WTC11 (cell line): ENCODE measurements at regions not wholly inside any gene's neighbourhood (a gene's known extent, or its start where the extent isn't known, plus 50 kb on each side); places are given as distances from the start of the nearest gene placed in this dataset.

Experiments
- ATAC-seq: fragments of 200-7000 bp; cut with Tn5 transposase; 2 replicates; pipeline ENCODE4 v1.10.0; 2021; ENCODE audit warnings: mild to moderate bottlenecking, moderate library complexity
- CTCF ChIA-PET: fragments of 300-600 bp; sonication (Branson Sonifier 250); formaldehyde crosslinking; loops from one replicate; lab custom pipeline; 2021; ENCODE audit warnings: antibody characterized with exemption; lab: Charles Lee
- POLR2A ChIA-PET: fragments of 350-600 bp; sonication (Branson Sonifier 250); formaldehyde crosslinking; loops from one replicate; lab custom pipeline; 2021; ENCODE audit warnings: antibody characterized with exemption; lab: Charles Lee
- DNase-seq: peaks from one replicate; pipeline ENCODE4 v3.0.0; 2021; ENCODE audit warnings: low spot score
- H3K27ac Mint-ChIP-seq: 2 replicates; pipeline ENCODE4 v1.8.0; 2021; ENCODE audit warnings: mixed read lengths
- H3K27me3 Mint-ChIP-seq: 2 replicates; pipeline ENCODE4 v1.8.0; 2021; ENCODE audit warnings: low read depth, mild to moderate bottlenecking, moderate library complexity, mixed read lengths
- H3K36me3 Mint-ChIP-seq: 2 replicates; pipeline ENCODE4 v1.8.0; 2021; ENCODE audit warnings: mixed read lengths
- H3K4me1 Mint-ChIP-seq: 2 replicates; pipeline ENCODE4 v1.8.0; 2022; ENCODE audit warnings: mixed read lengths
- H3K4me3 Mint-ChIP-seq: 2 replicates; pipeline ENCODE4 v1.8.0; 2021; ENCODE audit warnings: mild to moderate bottlenecking, moderate library complexity, mixed read lengths
- H3K9me3 Mint-ChIP-seq: 2 replicates; pipeline ENCODE4 v1.8.0; 2021; ENCODE audit warnings: mixed read lengths
- FOXK1 ChIP-seq: sonication (generic); formaldehyde crosslinking; IDR thresholded peaks from 2 replicates; pipeline ENCODE4 v1.8.0; 2022; ENCODE audit warnings: mild to moderate bottlenecking, moderate library complexity, missing genetic modification reagents
- HMGA2 ChIP-seq: fragments of 250-450 bp; sonication (Bioruptor Pico); IDR thresholded peaks from 2 replicates; pipeline ENCODE4 v1.4.0; 2021; ENCODE audit warnings: mild to moderate bottlenecking, moderate library complexity
- IRF2 ChIP-seq: sonication (generic); formaldehyde crosslinking; IDR thresholded peaks from 2 replicates; pipeline ENCODE4 v1.8.0; 2022; ENCODE audit warnings: low read depth, missing genetic modification reagents, borderline replicate concordance
- NFATC4 ChIP-seq: fragments of 250-450 bp; sonication (Bioruptor Pico); IDR thresholded peaks from 2 replicates; pipeline ENCODE4 v1.9.0; 2021; ENCODE audit warnings: mild to moderate bottlenecking
- NR3C1 ChIP-seq: sonication (generic); formaldehyde crosslinking; conservative IDR thresholded peaks from 2 replicates; pipeline ENCODE4 v1.8.1; 2023; ENCODE audit warnings: low read depth, mild to moderate bottlenecking, missing genetic modification reagents
- RELA ChIP-seq: sonication (generic); formaldehyde crosslinking; IDR thresholded peaks from 2 replicates; pipeline ENCODE4 v1.8.1; 2022; ENCODE audit warnings: missing genetic modification reagents, mild to moderate bottlenecking, borderline replicate concordance
- RORB ChIP-seq: fragments of 250-450 bp; sonication (Bioruptor Pico); IDR thresholded peaks from 2 replicates; pipeline ENCODE4 v1.9.0; 2021; ENCODE audit warnings: mild to moderate bottlenecking
- SMAD3 ChIP-seq: sonication (generic); formaldehyde crosslinking; IDR thresholded peaks from 2 replicates; pipeline ENCODE4 v1.8.0; 2022; ENCODE audit warnings: missing genetic modification reagents, mild to moderate bottlenecking, borderline replicate concordance
- SP1 ChIP-seq: sonication (generic); formaldehyde crosslinking; conservative IDR thresholded peaks from 2 replicates; pipeline ENCODE4 v1.8.1; 2022; ENCODE audit warnings: missing genetic modification reagents
- TP53 ChIP-seq: sonication (generic); formaldehyde crosslinking; IDR thresholded peaks from 2 replicates; pipeline ENCODE4 v1.8.1; 2023; ENCODE audit warnings: mild to moderate bottlenecking, missing genetic modification reagents
- ZNF138 ChIP-seq: sonication (generic); formaldehyde crosslinking; conservative IDR thresholded peaks from 2 replicates; pipeline ENCODE4 v1.8.1; 2022; ENCODE audit warnings: mild to moderate bottlenecking, moderate library complexity, missing genetic modification reagents
- ZNF263 ChIP-seq: sonication (generic); formaldehyde crosslinking; IDR thresholded peaks from 2 replicates; pipeline ENCODE4 v1.8.1; 2022; ENCODE audit warnings: low read depth, mild to moderate bottlenecking, moderate library complexity, missing genetic modification reagents
- TF ChIP-seq, protein P1 (sequence below): fragments of 200-600 bp; IDR thresholded peaks from 2 replicates; pipeline ENCODE4 v1.8.0; 2022; ENCODE audit warnings: antibody characterized with exemption
- TF ChIP-seq, protein P2 (sequence below): sonication (generic); formaldehyde crosslinking; IDR thresholded peaks from 2 replicates; pipeline ENCODE4 v1.8.0; 2022; ENCODE audit warnings: mild to moderate bottlenecking, missing genetic modification reagents
- TF ChIP-seq, protein P3 (sequence below): sonication (generic); formaldehyde crosslinking; IDR thresholded peaks from 2 replicates; pipeline ENCODE4 v1.8.1; 2023; ENCODE audit warnings: mild to moderate bottlenecking, moderate library complexity, missing genetic modification reagents
- TF ChIP-seq, protein P4 (sequence below): sonication (generic); formaldehyde crosslinking; IDR thresholded peaks from 2 replicates; pipeline ENCODE4 v1.8.1; 2023; ENCODE audit warnings: mild to moderate bottlenecking, missing genetic modification reagents
- TF ChIP-seq, protein P5 (sequence below): sonication (generic); formaldehyde crosslinking; conservative IDR thresholded peaks from 2 replicates; pipeline ENCODE4 v1.8.1; 2023; ENCODE audit warnings: mild to moderate bottlenecking, low read depth, missing genetic modification reagents, moderate library complexity

DNA sequence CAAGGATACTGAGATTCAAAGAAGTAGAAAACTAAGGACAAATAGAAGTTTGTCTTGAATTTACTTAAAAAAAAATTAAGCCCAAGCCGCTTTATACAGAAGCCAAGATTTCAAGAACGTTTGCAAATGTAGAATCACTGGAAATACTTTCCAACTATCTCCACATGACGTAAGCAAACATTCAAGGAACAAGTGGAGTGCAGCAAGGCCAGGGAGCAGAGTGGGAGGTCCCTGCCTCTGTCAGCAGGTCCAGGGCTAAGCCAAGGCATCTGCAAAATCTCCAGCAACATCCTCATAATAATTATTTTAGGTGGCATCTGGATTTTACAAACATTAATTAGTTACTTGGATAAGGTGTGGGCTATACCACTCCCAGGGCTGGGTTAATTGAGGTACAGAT is 60.1 kb upstream of the AKIRIN2 start (continued):
- TF ChIP-seq NFATC4 (no peak), ZNF138 (CRISPR knock-in tag) (no peak), ZNF263 (CRISPR knock-in tag) (no peak)
- TF ChIP-seq, all 79 proteins: peak for 0

DNA sequence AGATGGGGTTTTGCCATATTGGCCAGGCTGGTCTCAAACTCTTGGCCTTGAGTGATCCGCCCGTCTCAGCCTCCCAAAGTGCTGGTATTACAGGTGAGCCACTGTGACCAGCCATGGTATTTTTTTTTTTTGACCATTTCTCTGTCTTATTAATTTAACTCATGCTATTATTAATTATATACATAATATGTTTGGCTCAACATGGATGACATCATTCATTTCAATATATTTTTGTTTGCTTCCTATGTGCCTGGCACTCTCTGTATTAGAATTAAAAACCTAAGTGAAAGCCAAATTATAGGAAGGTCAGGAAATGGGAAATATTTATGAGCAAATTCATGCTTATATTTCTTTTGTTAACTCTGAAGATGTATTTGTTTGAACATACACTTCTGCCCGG is 55.8 kb upstream of the AKIRIN2 start:
- Mint-ChIP-seq H3K4me3 (no peak overlapping the region), H3K9me3 (no peaks in the 10 kb centered on the region), H3K4me1 (peaks cover 13% of the 10 kb centered on the region), H3K27ac (no peak overlapping the region), H3K36me3 (no peaks in the 10 kb centered on the region), H3K27me3 (no peaks in the 10 kb centered on the region)
- TF ChIP-seq, protein P1, sequence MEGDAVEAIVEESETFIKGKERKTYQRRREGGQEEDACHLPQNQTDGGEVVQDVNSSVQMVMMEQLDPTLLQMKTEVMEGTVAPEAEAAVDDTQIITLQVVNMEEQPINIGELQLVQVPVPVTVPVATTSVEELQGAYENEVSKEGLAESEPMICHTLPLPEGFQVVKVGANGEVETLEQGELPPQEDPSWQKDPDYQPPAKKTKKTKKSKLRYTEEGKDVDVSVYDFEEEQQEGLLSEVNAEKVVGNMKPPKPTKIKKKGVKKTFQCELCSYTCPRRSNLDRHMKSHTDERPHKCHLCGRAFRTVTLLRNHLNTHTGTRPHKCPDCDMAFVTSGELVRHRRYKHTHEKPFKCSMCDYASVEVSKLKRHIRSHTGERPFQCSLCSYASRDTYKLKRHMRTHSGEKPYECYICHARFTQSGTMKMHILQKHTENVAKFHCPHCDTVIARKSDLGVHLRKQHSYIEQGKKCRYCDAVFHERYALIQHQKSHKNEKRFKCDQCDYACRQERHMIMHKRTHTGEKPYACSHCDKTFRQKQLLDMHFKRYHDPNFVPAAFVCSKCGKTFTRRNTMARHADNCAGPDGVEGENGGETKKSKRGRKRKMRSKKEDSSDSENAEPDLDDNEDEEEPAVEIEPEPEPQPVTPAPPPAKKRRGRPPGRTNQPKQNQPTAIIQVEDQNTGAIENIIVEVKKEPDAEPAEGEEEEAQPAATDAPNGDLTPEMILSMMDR: no peak
- TF ChIP-seq NR3C1 (CRISPR knock-in tag) (no peak), RORB (no peak), IRF2 (no peak), FOXK1 (CRISPR knock-in tag) (no peak), RELA (CRISPR knock-in tag) (no peak), SMAD3 (CRISPR knock-in tag) (no peak), TP53 (CRISPR knock-in tag) (no peak), HMGA2 (no peak), SP1 (CRISPR knock-in tag) (no peak)
- TF ChIP-seq, protein P2, sequence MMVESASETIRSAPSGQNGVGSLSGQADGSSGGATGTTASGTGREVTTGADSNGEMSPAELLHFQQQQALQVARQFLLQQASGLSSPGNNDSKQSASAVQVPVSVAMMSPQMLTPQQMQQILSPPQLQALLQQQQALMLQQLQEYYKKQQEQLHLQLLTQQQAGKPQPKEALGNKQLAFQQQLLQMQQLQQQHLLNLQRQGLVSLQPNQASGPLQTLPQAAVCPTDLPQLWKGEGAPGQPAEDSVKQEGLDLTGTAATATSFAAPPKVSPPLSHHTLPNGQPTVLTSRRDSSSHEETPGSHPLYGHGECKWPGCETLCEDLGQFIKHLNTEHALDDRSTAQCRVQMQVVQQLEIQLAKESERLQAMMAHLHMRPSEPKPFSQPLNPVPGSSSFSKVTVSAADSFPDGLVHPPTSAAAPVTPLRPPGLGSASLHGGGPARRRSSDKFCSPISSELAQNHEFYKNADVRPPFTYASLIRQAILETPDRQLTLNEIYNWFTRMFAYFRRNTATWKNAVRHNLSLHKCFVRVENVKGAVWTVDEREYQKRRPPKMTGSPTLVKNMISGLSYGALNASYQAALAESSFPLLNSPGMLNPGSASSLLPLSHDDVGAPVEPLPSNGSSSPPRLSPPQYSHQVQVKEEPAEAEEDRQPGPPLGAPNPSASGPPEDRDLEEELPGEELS: no peak
- TF ChIP-seq, protein P3, sequence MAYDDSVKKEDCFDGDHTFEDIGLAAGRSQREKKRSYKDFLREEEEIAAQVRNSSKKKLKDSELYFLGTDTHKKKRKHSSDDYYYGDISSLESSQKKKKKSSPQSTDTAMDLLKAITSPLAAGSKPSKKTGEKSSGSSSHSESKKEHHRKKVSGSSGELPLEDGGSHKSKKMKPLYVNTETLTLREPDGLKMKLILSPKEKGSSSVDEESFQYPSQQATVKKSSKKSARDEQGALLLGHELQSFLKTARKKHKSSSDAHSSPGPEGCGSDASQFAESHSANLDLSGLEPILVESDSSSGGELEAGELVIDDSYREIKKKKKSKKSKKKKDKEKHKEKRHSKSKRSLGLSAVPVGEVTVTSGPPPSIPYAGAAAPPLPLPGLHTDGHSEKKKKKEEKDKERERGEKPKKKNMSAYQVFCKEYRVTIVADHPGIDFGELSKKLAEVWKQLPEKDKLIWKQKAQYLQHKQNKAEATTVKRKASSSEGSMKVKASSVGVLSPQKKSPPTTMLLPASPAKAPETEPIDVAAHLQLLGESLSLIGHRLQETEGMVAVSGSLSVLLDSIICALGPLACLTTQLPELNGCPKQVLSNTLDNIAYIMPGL: no peak
- TF ChIP-seq, protein P4, sequence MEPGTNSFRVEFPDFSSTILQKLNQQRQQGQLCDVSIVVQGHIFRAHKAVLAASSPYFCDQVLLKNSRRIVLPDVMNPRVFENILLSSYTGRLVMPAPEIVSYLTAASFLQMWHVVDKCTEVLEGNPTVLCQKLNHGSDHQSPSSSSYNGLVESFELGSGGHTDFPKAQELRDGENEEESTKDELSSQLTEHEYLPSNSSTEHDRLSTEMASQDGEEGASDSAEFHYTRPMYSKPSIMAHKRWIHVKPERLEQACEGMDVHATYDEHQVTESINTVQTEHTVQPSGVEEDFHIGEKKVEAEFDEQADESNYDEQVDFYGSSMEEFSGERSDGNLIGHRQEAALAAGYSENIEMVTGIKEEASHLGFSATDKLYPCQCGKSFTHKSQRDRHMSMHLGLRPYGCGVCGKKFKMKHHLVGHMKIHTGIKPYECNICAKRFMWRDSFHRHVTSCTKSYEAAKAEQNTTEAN (CRISPR knock-in tag): no peak
- TF ChIP-seq, protein P5, sequence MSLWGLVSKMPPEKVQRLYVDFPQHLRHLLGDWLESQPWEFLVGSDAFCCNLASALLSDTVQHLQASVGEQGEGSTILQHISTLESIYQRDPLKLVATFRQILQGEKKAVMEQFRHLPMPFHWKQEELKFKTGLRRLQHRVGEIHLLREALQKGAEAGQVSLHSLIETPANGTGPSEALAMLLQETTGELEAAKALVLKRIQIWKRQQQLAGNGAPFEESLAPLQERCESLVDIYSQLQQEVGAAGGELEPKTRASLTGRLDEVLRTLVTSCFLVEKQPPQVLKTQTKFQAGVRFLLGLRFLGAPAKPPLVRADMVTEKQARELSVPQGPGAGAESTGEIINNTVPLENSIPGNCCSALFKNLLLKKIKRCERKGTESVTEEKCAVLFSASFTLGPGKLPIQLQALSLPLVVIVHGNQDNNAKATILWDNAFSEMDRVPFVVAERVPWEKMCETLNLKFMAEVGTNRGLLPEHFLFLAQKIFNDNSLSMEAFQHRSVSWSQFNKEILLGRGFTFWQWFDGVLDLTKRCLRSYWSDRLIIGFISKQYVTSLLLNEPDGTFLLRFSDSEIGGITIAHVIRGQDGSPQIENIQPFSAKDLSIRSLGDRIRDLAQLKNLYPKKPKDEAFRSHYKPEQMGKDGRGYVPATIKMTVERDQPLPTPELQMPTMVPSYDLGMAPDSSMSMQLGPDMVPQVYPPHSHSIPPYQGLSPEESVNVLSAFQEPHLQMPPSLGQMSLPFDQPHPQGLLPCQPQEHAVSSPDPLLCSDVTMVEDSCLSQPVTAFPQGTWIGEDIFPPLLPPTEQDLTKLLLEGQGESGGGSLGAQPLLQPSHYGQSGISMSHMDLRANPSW (CRISPR knock-in tag): no peak
- CTCF ChIA-PET: no interaction called here
- POLR2A ChIA-PET: no interaction called here
- ATAC-seq (no peak), DNase-seq (no peak)
